GM12878 (cell line): ENCODE measurements at regions not wholly inside any gene's neighbourhood (a gene's known extent, or its start where the extent isn't known, plus 50 kb on each side); places are given as distances from the start of the nearest gene placed in this dataset.

Experiments used
- ATAC-seq: fragments of 200-7000 bp; cut with Tn5 transposase; 3 replicates; pipeline ENCODE4 v1.9.1; 2020; ENCODE audit warnings: mild to moderate bottlenecking, moderate library complexity
- BruUV-seq: library from RNA; stranded (reverse); fragments of 400-500 nt; replicated peaks from 2 replicates; lab custom pipeline; 2021; lab: Mats Ljungman, UMichigan
- CTCF ChIA-PET: fragments of 300-600 bp; sonication (Branson Sonifier 250); formaldehyde crosslinking; extraction: SDS; loops from one replicate; lab custom pipeline; 2021; ENCODE audit warnings: inconsistent platforms; lab: Yijun Ruan, JAX
- POLR2A ChIA-PET: fragments of 350-600 bp; formaldehyde crosslinking; extraction: SDS; loops from one replicate; lab custom pipeline; 2021; ENCODE audit warnings: inconsistent platforms; lab: Charles Lee
- RAD21 ChIA-PET: fragments of 300-600 bp; sonication (Branson Sonifier 250); formaldehyde crosslinking; loops from one replicate; lab custom pipeline; 2023; ENCODE audit warnings: antibody characterized with exemption; ENCODE audit not compliant: unreplicated experiment; lab: Charles Lee
- SMC1A ChIA-PET: fragments of 300-600 bp; sonication (Branson Sonifier 250); formaldehyde crosslinking; loops from one replicate; lab custom pipeline; 2023; ENCODE audit not compliant: unreplicated experiment, uncharacterized antibody; lab: Charles Lee
- DNase-seq: peaks from one replicate; pipeline ENCODE4 v3.0.0-alpha.2; 2011; ENCODE audit warnings: low read depth, low spot score
- FAIRE-seq: peaks from 3 replicates; lab custom pipeline; 2011; peaks lifted over from hg19 to GRCh38; lab: Jason Lieb, UNC
- H2AFZ ChIP-seq: 2 replicates; pipeline ENCODE4 v1.6.0; 2011; ENCODE audit warnings: low read depth, low read length, control low read depth; ENCODE audit not compliant: control insufficient read depth
- H3K27ac ChIP-seq: 2 replicates; pipeline ENCODE4 v1.5.1; 2011; ENCODE audit warnings: control low read depth; ENCODE audit not compliant: control insufficient read depth, insufficient read depth
- H3K27me3 ChIP-seq, 2 experiments: replicated peaks in 1 of 2; 2 replicates each; pipeline versions ENCODE4 v1.6.0 to v1.6.1; 2011; ENCODE audit warnings: low read length in 1 of 2; ENCODE audit not compliant: control insufficient read depth in 2 of 2, insufficient read depth in 2 of 2
- H3K36me3 ChIP-seq, 2 experiments: 2 replicates each; pipeline ENCODE4 v1.5.1; 2011; ENCODE audit warnings: low read length in 1 of 2; ENCODE audit not compliant: control insufficient read depth in 2 of 2, insufficient read depth in 2 of 2
- H3K4me1 ChIP-seq: 2 replicates; pipeline ENCODE4 v1.6.1; 2011; ENCODE audit warnings: mild to moderate bottlenecking, low read length, moderate library complexity, mixed read lengths; ENCODE audit not compliant: control insufficient read depth, insufficient read depth
- H3K4me2 ChIP-seq: 2 replicates; pipeline ENCODE4 v1.6.0; 2011; ENCODE audit warnings: control low read depth; ENCODE audit not compliant: control insufficient read depth, insufficient read depth
- H3K4me3 ChIP-seq: fragments of 200-600 bp; sonication (generic); 2 replicates; pipeline ENCODE4 v1.5.1; 2016
- H3K79me2 ChIP-seq: 2 replicates; pipeline ENCODE4 v1.6.0; 2011; ENCODE audit warnings: low read length; ENCODE audit not compliant: control insufficient read depth, insufficient read depth
- H3K9ac ChIP-seq: 2 replicates; pipeline ENCODE4 v1.8.0; 2011; ENCODE audit warnings: low read length, control low read depth, mixed read lengths; ENCODE audit not compliant: control insufficient read depth, insufficient read depth
- H3K9me3 ChIP-seq: replicated peaks from 3 replicates; pipeline ENCODE4 v1.5.1; 2011; ENCODE audit warnings: mild to moderate bottlenecking, low read length; ENCODE audit not compliant: control insufficient read depth, insufficient read depth
- H4K20me1 ChIP-seq: 2 replicates; pipeline ENCODE4 v1.6.0; 2011; ENCODE audit not compliant: control insufficient read depth, insufficient read depth
- CBX3 ChIP-seq: fragments of 200-600 bp; sonication (generic); IDR thresholded peaks from 2 replicates; pipeline ENCODE4 v1.6.1; 2016; ENCODE audit warnings: low read depth, borderline replicate concordance
- CBX5 ChIP-seq: sonication (generic); IDR thresholded peaks from 2 replicates; pipeline ENCODE4 v1.6.1; 2016; ENCODE audit warnings: low read depth, moderate library complexity, mild to moderate bottlenecking, inconsistent platforms
- EGR1 ChIP-seq, 2 experiments: IDR thresholded peaks; 1 replicate in 1 of 2; 2 replicates in 1 of 2; pipeline ENCODE4 v1.6.1; 2011 to 2012; ENCODE audit warnings: low read depth in 2 of 2, low read length in 2 of 2, borderline replicate concordance in 1 of 2, mild to moderate bottlenecking in 1 of 2, moderate library complexity in 1 of 2
- GATAD2B ChIP-seq: fragments of 450-650 bp; conservative IDR thresholded peaks from 2 replicates; pipeline ENCODE4 v1.6.1; 2017; ENCODE audit warnings: low read depth, mild to moderate bottlenecking, moderate library complexity
- HCFC1 ChIP-seq: fragments of 150-350 bp; IDR thresholded peaks from 2 replicates; pipeline ENCODE4 v1.6.1; 2014; ENCODE audit warnings: low read length
- NFXL1 ChIP-seq: fragments of 450-650 bp; IDR thresholded peaks from 2 replicates; pipeline ENCODE4 v1.6.1; 2017; ENCODE audit warnings: antibody characterized with exemption, mild to moderate bottlenecking, borderline replicate concordance
- NR2F1 ChIP-seq: fragments of 450-650 bp; conservative IDR thresholded peaks from 2 replicates; pipeline ENCODE4 v1.6.1; 2017; ENCODE audit warnings: mild to moderate bottlenecking
- RAD21 ChIP-seq: IDR thresholded peaks from 2 replicates; pipeline ENCODE4 v1.6.1; 2011; ENCODE audit warnings: mild to moderate bottlenecking, low read depth, low read length, moderate library complexity; ENCODE audit not compliant: insufficient read depth
- SIN3A ChIP-seq: IDR thresholded peaks from 2 replicates; pipeline ENCODE4 v1.6.1; 2012; ENCODE audit warnings: low read depth, low read length, improper control_type of control experiment
- WGBS: methylation state at CpG from one replicate; pipeline ENCODE4 v1.1.6; 2016; ENCODE audit warnings: low lambda C conversion rate; ENCODE audit not compliant: insufficient replicate concordance, insufficient coverage; ENCODE audit errors: missing lambda C conversion rate; 5-methylcytosine and 5-hydroxymethylcytosine counted together
- in situ Hi-C: fragments of 300-500 bp; cut with MboI; formaldehyde crosslinking; loops from 9 replicates; pipeline ENCODE4 v1.14.3; 2018; ENCODE audit warnings: mixed read lengths
- intact Hi-C: fragments of 100-400 bp; cut with micrococcal nuclease; formaldehyde crosslinking; loops from one replicate; pipeline ENCODE4 v1.14.2; 2022; ENCODE audit not compliant: unreplicated experiment
- TF ChIP-seq, protein P1 (sequence below): IDR thresholded peaks from 2 replicates; pipeline ENCODE4 v1.6.1; 2011; ENCODE audit warnings: borderline replicate concordance, low read depth, mild to moderate bottlenecking, moderate library complexity, mixed read lengths, low read length; ENCODE audit not compliant: insufficient read depth; ENCODE audit errors: extremely low read length
- TF ChIP-seq, protein P2 (sequence below): IDR thresholded peaks from 2 replicates; pipeline ENCODE4 v1.6.1; 2012; ENCODE audit warnings: low read depth, low read length, improper control_type of control experiment

DNA sequence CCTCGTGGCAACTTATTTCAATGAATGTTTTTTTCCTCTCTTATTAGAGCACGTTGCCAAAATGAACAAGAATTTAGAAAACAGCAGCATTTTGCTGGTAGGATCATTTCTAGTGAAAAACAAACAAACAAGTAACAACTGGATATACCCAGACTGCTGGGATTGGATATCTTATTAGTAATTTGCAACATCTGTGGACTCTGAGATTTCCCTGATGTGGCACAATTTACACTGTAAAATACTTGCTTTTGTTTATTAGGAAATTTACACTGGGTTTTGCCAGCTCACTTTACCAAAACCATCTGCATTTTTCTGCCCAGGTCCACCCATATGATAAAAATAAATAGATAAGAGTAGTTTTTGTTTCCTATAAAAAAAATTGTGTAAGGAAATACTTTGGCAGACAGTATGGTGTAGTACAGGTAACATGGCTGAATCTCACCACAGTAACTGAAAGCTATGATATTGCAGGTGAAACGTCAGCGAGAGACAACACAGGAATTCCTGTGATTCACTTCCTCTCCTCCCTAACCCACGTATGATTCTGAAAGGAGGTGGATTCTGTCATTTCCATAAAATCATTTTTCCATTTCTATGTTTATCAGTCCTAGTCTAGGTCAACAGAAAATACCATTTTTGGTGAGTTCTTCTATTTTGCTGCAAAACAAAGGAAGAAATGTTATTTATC is 176.2 kb upstream of the NOVA1 start:
- Histone ChIP-seq H4K20me1 (no peaks in the 10 kb centered on the region), H3K4me1 (no peaks in the 10 kb centered on the region), H3K9me3 (no peaks in the 10 kb centered on the region), H3K27me3 (no peaks in the 10 kb centered on the region), H3K27ac (no peak overlapping the region), H3K9ac (no peak overlapping the region), H3K79me2 (no peaks in the 10 kb centered on the region), H3K4me2 (no peak overlapping the region), H3K4me3 (no peak overlapping the region), H3K36me3 (no peaks in the 10 kb centered on the region), H2AFZ (no peak overlapping the region)
- SMC1A ChIA-PET: no interaction called here
- DNase-seq (no peak), ATAC-seq (no peak), FAIRE-seq (no peak)
- intact Hi-C loops: no loop called here
- POLR2A ChIA-PET: no interaction called here
- CTCF ChIA-PET: no interaction called here
- RAD21 ChIA-PET: no interaction called here
- 15% methylated on average over 5 of the region's 5 CpGs for WGBS
- BruUV-seq: no TSS peak
- TF ChIP-seq, protein P1, sequence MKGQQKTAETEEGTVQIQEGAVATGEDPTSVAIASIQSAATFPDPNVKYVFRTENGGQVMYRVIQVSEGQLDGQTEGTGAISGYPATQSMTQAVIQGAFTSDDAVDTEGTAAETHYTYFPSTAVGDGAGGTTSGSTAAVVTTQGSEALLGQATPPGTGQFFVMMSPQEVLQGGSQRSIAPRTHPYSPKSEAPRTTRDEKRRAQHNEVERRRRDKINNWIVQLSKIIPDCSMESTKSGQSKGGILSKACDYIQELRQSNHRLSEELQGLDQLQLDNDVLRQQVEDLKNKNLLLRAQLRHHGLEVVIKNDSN: no peak
- TF ChIP-seq NR2F1 (no peak), NFXL1 (no peak), RAD21 (no peak), GATAD2B (no peak), CBX3 (no peak), CBX5 (no peak), EGR1 (IDR thresholded peaks at IDR 0.05; ENCODE audit: borderline replicate concordance in 1 of 2, low read depth in 2 of 2, low read length in 2 of 2) (no peak), HCFC1 (no peak), SIN3A (no peak)
- TF ChIP-seq, protein P2, sequence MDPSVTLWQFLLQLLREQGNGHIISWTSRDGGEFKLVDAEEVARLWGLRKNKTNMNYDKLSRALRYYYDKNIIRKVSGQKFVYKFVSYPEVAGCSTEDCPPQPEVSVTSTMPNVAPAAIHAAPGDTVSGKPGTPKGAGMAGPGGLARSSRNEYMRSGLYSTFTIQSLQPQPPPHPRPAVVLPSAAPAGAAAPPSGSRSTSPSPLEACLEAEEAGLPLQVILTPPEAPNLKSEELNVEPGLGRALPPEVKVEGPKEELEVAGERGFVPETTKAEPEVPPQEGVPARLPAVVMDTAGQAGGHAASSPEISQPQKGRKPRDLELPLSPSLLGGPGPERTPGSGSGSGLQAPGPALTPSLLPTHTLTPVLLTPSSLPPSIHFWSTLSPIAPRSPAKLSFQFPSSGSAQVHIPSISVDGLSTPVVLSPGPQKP: no peak
- in situ Hi-C loops: no loop called here
